ENCODE measurements at regions not wholly inside any gene's neighbourhood (a gene's known extent, or its start where the extent isn't known, plus 50 kb on each side); places are given as distances from the start of the nearest gene placed in this dataset.

DNA sequence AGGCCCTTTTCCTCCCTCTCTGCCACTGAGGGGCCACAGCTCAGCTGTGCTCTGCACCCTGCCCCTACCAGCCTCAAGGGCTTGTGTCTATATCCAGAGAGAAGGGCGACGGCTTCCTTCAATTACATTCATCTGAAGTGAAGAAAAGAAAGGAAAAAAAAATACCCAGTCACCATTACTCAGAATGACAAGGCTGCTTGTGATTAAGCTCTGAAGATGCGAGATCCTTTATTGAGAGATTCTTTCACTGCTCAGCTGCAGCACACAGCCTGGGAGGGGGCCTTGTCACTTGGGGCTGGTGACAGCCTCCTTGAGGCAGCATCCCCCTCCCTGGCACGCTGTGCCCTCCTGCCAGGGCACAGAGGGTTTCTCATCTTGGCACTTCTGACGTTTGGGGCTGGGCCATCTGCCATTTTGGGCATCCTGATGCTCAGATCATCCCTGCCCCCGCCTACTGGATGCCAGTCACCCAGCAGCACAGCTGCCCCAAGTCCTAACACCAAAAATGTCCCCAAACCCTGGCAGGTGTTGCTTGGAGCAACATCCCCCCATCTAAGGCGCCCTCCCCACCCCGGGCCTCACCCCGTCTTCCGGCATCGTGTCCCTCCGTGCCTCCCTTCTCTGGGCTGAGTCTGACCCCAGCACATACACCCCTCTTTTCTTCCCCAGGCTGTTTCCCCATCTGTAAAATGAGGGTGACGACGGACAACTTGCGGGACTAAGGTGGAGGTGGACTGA, 1394.7 kb downstream of the BRD1 start:
- 63 to 81% methylated on average over 9 to 13 of the region's 15 CpGs for WGBS, 2 donors
- no peak for TF ChIP-seq POLR2A (IDR thresholded peaks at IDR 0.05)
- TF ChIP-seq, protein P1, sequence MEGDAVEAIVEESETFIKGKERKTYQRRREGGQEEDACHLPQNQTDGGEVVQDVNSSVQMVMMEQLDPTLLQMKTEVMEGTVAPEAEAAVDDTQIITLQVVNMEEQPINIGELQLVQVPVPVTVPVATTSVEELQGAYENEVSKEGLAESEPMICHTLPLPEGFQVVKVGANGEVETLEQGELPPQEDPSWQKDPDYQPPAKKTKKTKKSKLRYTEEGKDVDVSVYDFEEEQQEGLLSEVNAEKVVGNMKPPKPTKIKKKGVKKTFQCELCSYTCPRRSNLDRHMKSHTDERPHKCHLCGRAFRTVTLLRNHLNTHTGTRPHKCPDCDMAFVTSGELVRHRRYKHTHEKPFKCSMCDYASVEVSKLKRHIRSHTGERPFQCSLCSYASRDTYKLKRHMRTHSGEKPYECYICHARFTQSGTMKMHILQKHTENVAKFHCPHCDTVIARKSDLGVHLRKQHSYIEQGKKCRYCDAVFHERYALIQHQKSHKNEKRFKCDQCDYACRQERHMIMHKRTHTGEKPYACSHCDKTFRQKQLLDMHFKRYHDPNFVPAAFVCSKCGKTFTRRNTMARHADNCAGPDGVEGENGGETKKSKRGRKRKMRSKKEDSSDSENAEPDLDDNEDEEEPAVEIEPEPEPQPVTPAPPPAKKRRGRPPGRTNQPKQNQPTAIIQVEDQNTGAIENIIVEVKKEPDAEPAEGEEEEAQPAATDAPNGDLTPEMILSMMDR (IDR thresholded peaks at IDR 0.05), result no peak
- H3K36me3 ChIP-seq, result no peaks in the 10 kb centered on the region
- H3K27me3 ChIP-seq, result peaks cover 0 to 31% (median 0%) of the 10 kb centered on the region in 4 donors
- no peaks in the 10 kb centered on the region for H3K4me1 ChIP-seq
- H3K27ac ChIP-seq, result no peak overlapping the region
- H3K9me3 ChIP-seq, result no peaks in the 10 kb centered on the region
- no peak overlapping the region for H3K4me3 ChIP-seq
- intact Hi-C loops (cut with DNase I), result no loop called here
- DNase-seq, result no peak

DNA sequence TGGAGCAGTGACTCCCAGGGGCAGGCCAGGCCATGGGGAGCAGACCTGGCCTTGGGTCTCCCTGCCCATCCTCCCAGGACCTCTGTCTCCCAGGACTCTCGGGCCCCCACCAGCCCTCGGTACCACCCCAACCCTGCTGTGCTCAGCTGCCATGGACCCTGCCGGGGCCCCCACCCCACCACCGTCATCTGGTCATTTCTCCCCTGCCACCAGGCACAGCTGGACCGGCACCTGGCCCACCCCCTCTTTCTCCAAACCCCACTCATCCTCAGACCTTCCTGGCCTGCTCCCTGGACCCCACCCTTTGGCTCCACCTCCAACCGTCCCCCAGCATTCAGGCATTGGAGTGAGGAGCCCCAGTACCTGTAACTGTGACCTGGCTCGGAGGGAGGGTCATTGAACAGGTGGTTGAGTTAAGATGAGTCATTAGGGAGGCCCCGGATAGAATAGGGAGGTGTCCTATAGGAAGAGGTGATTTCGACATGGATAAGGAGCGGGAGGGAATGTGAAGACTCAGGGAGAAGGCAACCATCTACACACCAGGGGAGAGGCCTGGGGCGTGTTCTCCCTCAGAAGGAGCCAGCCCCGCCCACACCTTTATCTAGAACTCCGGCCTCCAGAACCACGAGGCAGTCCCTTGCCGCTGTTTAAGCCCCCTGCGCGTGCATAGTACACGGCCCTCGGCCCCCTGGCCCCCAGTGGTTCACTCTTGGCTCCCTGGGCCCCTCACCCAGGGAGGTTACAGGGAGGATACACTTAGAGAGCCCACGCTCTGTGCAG, 1395.9 kb downstream of the BRD1 start:
- Histone ChIP-seq H3K27me3 (peaks cover 0 to 43% (median 0%) of the 10 kb centered on the region in 4 donors), H3K27ac (no peak overlapping the region), H3K36me3 (no peaks in the 10 kb centered on the region), H3K4me3 (no peak overlapping the region), H3K4me1 (no peaks in the 10 kb centered on the region), H3K9me3 (no peaks in the 10 kb centered on the region)
- WGBS, 2 donors, result 68 to 73% methylated on average over 12 to 17 of the region's 20 CpGs
- intact Hi-C loops (cut with DNase I), result no loop called here
- TF ChIP-seq, protein P1 (IDR thresholded peaks at IDR 0.05), result no peak
- TF ChIP-seq POLR2A (IDR thresholded peaks at IDR 0.05), result no peak
- no peak for DNase-seq

DNA sequence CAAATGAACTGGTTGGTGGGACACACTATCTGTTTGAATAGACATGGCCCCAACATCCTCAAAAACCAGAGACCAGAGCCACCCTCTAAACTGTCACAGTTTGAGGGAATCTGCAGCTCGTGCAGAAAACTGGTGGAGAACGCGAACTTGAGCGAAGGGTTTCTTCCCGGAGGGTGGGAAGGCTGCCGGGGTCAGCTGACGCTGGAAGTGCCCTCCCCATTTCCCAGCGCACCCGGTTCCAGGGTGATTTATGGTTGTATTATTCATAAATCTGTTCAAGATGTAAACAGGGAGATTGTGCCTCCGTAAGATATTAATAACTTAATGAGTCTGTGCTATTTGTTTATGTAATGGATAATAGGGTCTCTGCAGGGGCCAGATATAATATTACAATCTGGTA, 1396.7 kb downstream of the BRD1 start:
- WGBS, 2 donors, result 49 to 59% methylated on average over 10 of the region's 10 CpGs
- Histone ChIP-seq H3K27me3 (peaks cover 0 to 50% (median 0%) of the 10 kb centered on the region in 4 donors), H3K4me1 (no peaks in the 10 kb centered on the region), H3K4me3 (no peak overlapping the region), H3K9me3 (no peaks in the 10 kb centered on the region), H3K27ac (no peak overlapping the region), H3K36me3 (no peaks in the 10 kb centered on the region)
- intact Hi-C loops (cut with DNase I), result no loop called here
- TF ChIP-seq, protein P1 (IDR thresholded peaks at IDR 0.05), result no peak
- no peak for TF ChIP-seq POLR2A (IDR thresholded peaks at IDR 0.05)
- DNase-seq, result no peak

DNA sequence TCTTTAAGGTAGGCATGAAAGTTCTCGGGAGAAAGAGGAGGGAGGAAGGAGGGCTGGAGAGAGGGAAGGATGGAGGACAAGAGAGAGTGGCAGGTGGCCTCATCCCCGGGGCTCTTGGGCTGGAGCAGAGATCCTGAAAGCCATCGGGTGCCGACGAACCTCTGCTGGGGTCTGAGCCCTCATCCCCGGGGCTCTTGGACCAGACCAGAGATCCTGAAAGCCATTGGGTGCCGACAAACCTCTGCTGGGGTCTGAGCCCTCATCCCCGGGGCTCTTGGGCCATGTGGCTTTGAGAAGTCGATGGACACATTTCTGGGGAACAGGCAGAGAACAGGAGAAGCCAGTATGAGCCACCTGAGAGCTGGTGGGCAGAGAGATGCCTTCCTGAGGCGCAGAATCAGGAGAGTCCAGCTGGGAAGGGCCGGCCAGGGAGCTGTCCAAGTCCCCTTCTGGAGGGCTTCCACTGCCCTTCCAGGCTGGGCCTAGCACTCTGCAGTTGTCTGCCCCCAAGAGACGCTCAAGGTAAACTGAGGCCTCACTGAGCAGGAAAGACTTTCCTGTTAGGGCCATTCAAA, 1398.1 kb downstream of the BRD1 start:
- Histone ChIP-seq H3K27me3 (peaks cover 0 to 56% (median 0%) of the 10 kb centered on the region in 4 donors), H3K9me3 (no peaks in the 10 kb centered on the region), H3K27ac (no peak overlapping the region), H3K4me3 (no peak overlapping the region), H3K36me3 (no peaks in the 10 kb centered on the region), H3K4me1 (no peaks in the 10 kb centered on the region)
- intact Hi-C loops (cut with DNase I), result no loop called here
- DNase-seq, result no peak
- WGBS, 2 donors, result 61 to 65% methylated on average over 6 to 11 of the region's 12 CpGs
- no peak for TF ChIP-seq POLR2A (IDR thresholded peaks at IDR 0.05)
- TF ChIP-seq, protein P1 (IDR thresholded peaks at IDR 0.05), result no peak

All from esophagus squamous epithelium (tissue), 5 donors.